Transverse colon (tissue), 3 donors: ENCODE measurements at regions not wholly inside any gene's neighbourhood (a gene's known extent, or its start where the extent isn't known, plus 50 kb on each side); places are given as distances from the start of the nearest gene placed in this dataset.

Source experiments
- CTCF ChIP-seq, 5 experiments: fragments of 200-600 bp in 3 of 5; fragments of 450-650 bp in 2 of 5; sonication (generic) in 3 of 5; IDR thresholded peaks; 1 replicate in 2 of 5; 2 replicates in 3 of 5; pipeline ENCODE4 v1.5.1; 2016 to 2017; ENCODE audit warnings: antibody characterized with exemption in 5 of 5, inconsistent platforms in 3 of 5, mild to moderate bottlenecking in 2 of 5, moderate library complexity in 1 of 5
- POLR2A ChIP-seq: fragments of 450-650 bp; IDR thresholded peaks from one replicate; pipeline ENCODE4 v1.6.1; 2016; ENCODE audit warnings: antibody characterized with exemption, mild to moderate bottlenecking, moderate library complexity

- TF ChIP-seq CTCF (IDR thresholded peaks at IDR 0.05), result no peak
- TF ChIP-seq POLR2A, result no peak
Measured at GRCh38 chr15:35705884-35706585, 160.1 kb upstream of the DPH6 start.
